AG04449 (cell line): ENCODE measurements at regions not wholly inside any gene's neighbourhood (a gene's known extent, or its start where the extent isn't known, plus 50 kb on each side); places are given as distances from the start of the nearest gene placed in this dataset.

Experiments used
- CTCF ChIA-PET: fragments of 350-600 bp; formaldehyde crosslinking; extraction: SDS; loops from one replicate; lab custom pipeline; 2021; ENCODE audit warnings: antibody characterized with exemption; lab: Yijun Ruan, JAX
- POLR2A ChIA-PET: fragments of 400-600, 350-600 bp; formaldehyde crosslinking; extraction: SDS; loops from one replicate; lab custom pipeline; 2020; ENCODE audit warnings: antibody characterized with exemption, inconsistent platforms; lab: Yijun Ruan, JAX
- DNase-seq: peaks from one replicate; pipeline ENCODE4 v3.0.0-alpha.2; 2010; ENCODE audit warnings: low read depth, low spot score
- H3K4me3 ChIP-seq: 2 replicates; pipeline ENCODE4 v1.5.1; 2011; ENCODE audit warnings: low read depth, mild to moderate bottlenecking, control low read depth, low read length
- CTCF ChIP-seq: IDR thresholded peaks from one replicate; pipeline ENCODE4 v1.5.1; 2011; ENCODE audit warnings: mild to moderate bottlenecking, moderate library complexity, low read length, control low read depth, inconsistent platforms; ENCODE audit not compliant: insufficient read depth; ENCODE audit errors: missing control alignments

GRCh38 chr2:220785178-220785577 is 786.9 kb downstream of the EPHA4 start:
- ChIA-PET POLR2A (no interaction called here), CTCF (interaction anchor here (0.6 kb wide), 1 partner anchor 109 kb away, joined by 3 read pairs; no protein-coding TSS in a partner anchor)
- TF ChIP-seq CTCF, result no peak
- DNase-seq, result no peak
- no peak overlapping the region for H3K4me3 ChIP-seq

GRCh38 chr2:220786216-220786615 is 785.9 kb downstream of the EPHA4 start:
- ChIA-PET POLR2A (no interaction called here), CTCF (no interaction called here)
- no peak for DNase-seq
- no peak overlapping the region for H3K4me3 ChIP-seq
- TF ChIP-seq CTCF, result no peak

GRCh38 chr2:220787251-220787650 is 784.9 kb downstream of the EPHA4 start:
- DNase-seq, result peak; percentile 29
- POLR2A ChIA-PET, result interaction anchor here (0.7 kb wide), 1 partner anchor 696 kb away, joined by 4 read pairs; no protein-coding TSS in a partner anchor
- CTCF ChIA-PET, result no interaction called here
- TF ChIP-seq CTCF, result no peak
- H3K4me3 ChIP-seq, result no peak overlapping the region

GRCh38 chr2:220789961-220790360 is 782.1 kb downstream of the EPHA4 start:
- DNase-seq, result peak; percentile 59
- CTCF ChIA-PET, result no interaction called here
- POLR2A ChIA-PET, result no interaction called here
- no peak for TF ChIP-seq CTCF
- H3K4me3 ChIP-seq, result no peak overlapping the region

- no peak overlapping the region for H3K4me3 ChIP-seq
- POLR2A ChIA-PET, result no interaction called here
- CTCF ChIA-PET, result interaction anchor here (0.9 kb wide), 1 partner anchor 26 kb away, joined by 3 read pairs; no protein-coding TSS in a partner anchor
- TF ChIP-seq CTCF, result no peak
- DNase-seq, result no peak
Measured at GRCh38 chr2:220795705-220796104, 776.4 kb downstream of the EPHA4 start.

- no peak for DNase-seq
- POLR2A ChIA-PET, result no interaction called here
- TF ChIP-seq CTCF, result no peak
- H3K4me3 ChIP-seq, result no peak overlapping the region
- CTCF ChIA-PET, result no interaction called here
Measured at GRCh38 chr2:220811115-220811514, 761.0 kb downstream of the EPHA4 start.
